HCT116 (cell line): ENCODE measurements at regions not wholly inside any gene's neighbourhood (a gene's known extent, or its start where the extent isn't known, plus 50 kb on each side); places are given as distances from the start of the nearest gene placed in this dataset.

Experiments
- ATAC-seq: fragments of 200-7000 bp; cut with Tn5 transposase; 2 replicates; pipeline ENCODE4 v1.9.1; 2020; ENCODE audit warnings: mild to moderate bottlenecking, moderate library complexity
- BruUV-seq: library from RNA; stranded (reverse); fragments of 400-500 nt; replicated peaks from 2 replicates; lab custom pipeline; 2021; lab: Mats Ljungman, UMichigan
- CTCF ChIA-PET: fragments of 300-600 bp; sonication (Branson Sonifier 250); formaldehyde crosslinking; loops from one replicate; lab custom pipeline; 2021; ENCODE audit warnings: antibody characterized with exemption; lab: Charles Lee
- POLR2A ChIA-PET: fragments of 300-600, 350-600 bp; sonication (Branson Sonifier 250); formaldehyde crosslinking; loops from one replicate; lab custom pipeline; 2021; ENCODE audit warnings: antibody characterized with exemption; lab: Charles Lee
- RAD21 ChIA-PET, 2 experiments: fragments of 300-600 bp; sonication (Branson Sonifier 250); formaldehyde crosslinking; loops; one replicate each; lab custom pipeline; 2023; ENCODE audit warnings: low total read pairs in 2 of 2; ENCODE audit not compliant: uncharacterized antibody in 2 of 2, unreplicated experiment in 2 of 2, low non-redundant PET in 1 of 2; lab: Charles Lee
- DNase-seq: peaks from one replicate; pipeline ENCODE4 v3.0.0-alpha.2; 2010; ENCODE audit warnings: low read depth, low spot score
- H2AFZ ChIP-seq: fragments of 200-600 bp; shearing (Covaris generic), sonication (generic); 2 replicates; pipeline ENCODE4 v1.6.1; 2017; ENCODE audit warnings: low read depth, mixed run types, mixed read lengths, antibody characterized with exemption, low read length; ENCODE audit not compliant: poor library complexity, severe bottlenecking
- H3K27ac ChIP-seq: 2 replicates; pipeline ENCODE4 v1.5.1; 2012; ENCODE audit warnings: low read depth, low read length
- H3K27me3 ChIP-seq: fragments of 200-600 bp; sonication (generic); 2 replicates; pipeline ENCODE4 v1.6.1; 2016; ENCODE audit warnings: mixed run types, low read length, mixed read lengths; ENCODE audit not compliant: insufficient read depth
- H3K36me3 ChIP-seq, 2 experiments: fragments of 200-500 bp in 1 of 2; fragments of 200-600 bp in 1 of 2; sonication (Bioruptor generic) in 1 of 2; sonication (generic) in 1 of 2; 2 replicates each; pipeline versions ENCODE4 v1.5.1 to v1.6.1; 2014 to 2016; ENCODE audit warnings: low read length in 2 of 2, inconsistent platforms in 1 of 2, mixed read lengths in 1 of 2, mixed run types in 1 of 2; ENCODE audit not compliant: insufficient read depth in 2 of 2, control insufficient read depth in 1 of 2
- H3K4me1 ChIP-seq, 2 experiments: fragments of 200-600 bp in 1 of 2; sonication (generic) in 1 of 2; 2 replicates each; pipeline versions ENCODE4 v1.5.1 to v1.6.1; 2012 to 2017; ENCODE audit warnings: low read length in 2 of 2, inconsistent platforms in 1 of 2, mild to moderate bottlenecking in 1 of 2, mixed read lengths in 1 of 2, mixed run types in 1 of 2, moderate library complexity in 1 of 2; ENCODE audit not compliant: insufficient read depth in 2 of 2, control insufficient read depth in 1 of 2
- H3K4me2 ChIP-seq: fragments of 200-600 bp; sonication (generic); 2 replicates; pipeline ENCODE4 v1.6.1; 2017; ENCODE audit warnings: mixed run types, low read length, mixed read lengths
- H3K4me3 ChIP-seq, 2 experiments: fragments of 200-600 bp in 1 of 2; sonication (generic) in 1 of 2; replicated peaks in 1 of 2; 2 replicates each; pipeline ENCODE4 v1.5.1; 2011 to 2016; ENCODE audit warnings: low read length in 2 of 2, control low read depth in 1 of 2, low read depth in 1 of 2, mild to moderate bottlenecking in 1 of 2, mixed read lengths in 1 of 2, mixed run types in 1 of 2
- H3K79me2 ChIP-seq: fragments of 200-600 bp; sonication (generic); 2 replicates; pipeline ENCODE4 v1.6.1; 2017; ENCODE audit warnings: mild to moderate bottlenecking, mixed run types, low read length, moderate library complexity, mixed read lengths; ENCODE audit not compliant: insufficient read depth
- H3K9ac ChIP-seq: fragments of 200-600 bp; sonication (generic); 2 replicates; pipeline ENCODE4 v1.6.1; 2016; ENCODE audit warnings: low read length, mixed read lengths
- H3K9me2 ChIP-seq: fragments of 200-600 bp; sonication (generic), shearing (Covaris generic); 2 replicates; pipeline ENCODE4 v1.6.1; 2017; ENCODE audit warnings: mixed run types, mild to moderate bottlenecking, moderate library complexity; ENCODE audit not compliant: insufficient read depth
- H3K9me3 ChIP-seq, 2 experiments: fragments of 200-500 bp in 1 of 2; fragments of 200-600 bp in 1 of 2; sonication (Bioruptor generic) in 1 of 2; sonication (generic) in 1 of 2; 2 replicates each; pipeline ENCODE4 v1.6.1; 2014 to 2017; ENCODE audit warnings: low read length in 2 of 2, mixed read lengths in 2 of 2, inconsistent platforms in 1 of 2, low read depth in 1 of 2, mild to moderate bottlenecking in 1 of 2, mixed run types in 1 of 2, moderate library complexity in 1 of 2; ENCODE audit not compliant: control insufficient read depth in 1 of 2, insufficient read depth in 1 of 2
- H4K20me1 ChIP-seq: fragments of 200-600 bp; sonication (generic), shearing (Covaris generic); 2 replicates; pipeline ENCODE4 v1.6.1; 2017; ENCODE audit warnings: mixed run types, mild to moderate bottlenecking, moderate library complexity; ENCODE audit not compliant: insufficient read depth
- CBX3 ChIP-seq: IDR thresholded peaks from 2 replicates; pipeline ENCODE4 v1.6.1; 2012; ENCODE audit warnings: low read depth
- EGR1 ChIP-seq: IDR thresholded peaks from 2 replicates; pipeline ENCODE4 v1.6.1; 2012; ENCODE audit warnings: low read depth
- ELF1 ChIP-seq: IDR thresholded peaks from 2 replicates; pipeline ENCODE4 v1.6.1; 2012; ENCODE audit warnings: low read depth, borderline replicate concordance
- JUND ChIP-seq: IDR thresholded peaks from 2 replicates; pipeline ENCODE4 v1.6.1; 2012
- POLR2AphosphoS5 ChIP-seq: IDR thresholded peaks from 2 replicates; pipeline ENCODE4 v1.6.1; 2011; ENCODE audit warnings: mild to moderate bottlenecking, low read depth, low read length, moderate library complexity
- YY1 ChIP-seq: IDR thresholded peaks from 2 replicates; pipeline ENCODE4 v1.6.1; 2011; ENCODE audit warnings: low read length, low read depth, moderate library complexity, mild to moderate bottlenecking; ENCODE audit not compliant: insufficient replicate concordance; ENCODE audit errors: extremely low read depth
- intact Hi-C: fragments of 100-400 bp; cut with micrococcal nuclease; formaldehyde crosslinking; loops from 2 replicates; pipeline ENCODE4 v1.10.0; 2022
- TF ChIP-seq, protein P1 (sequence below): IDR thresholded peaks from 2 replicates; pipeline ENCODE4 v1.6.1; 2012; ENCODE audit warnings: low read depth
- TF ChIP-seq, protein P2 (sequence below): IDR thresholded peaks from 2 replicates; pipeline ENCODE4 v1.6.1; 2012
- TF ChIP-seq, protein P3 (sequence below), 3 experiments: fragments of 200-600 bp in 1 of 3; sonication (generic) in 1 of 3; IDR thresholded peaks in 2 of 3; conservative IDR thresholded peaks in 1 of 3; 2 replicates each; pipeline ENCODE4 v1.5.1; 2012 to 2017; ENCODE audit warnings: low read depth in 2 of 3, low read length in 2 of 3, antibody characterized with exemption in 1 of 3, borderline replicate concordance in 1 of 3, control low read depth in 1 of 3, mild to moderate bottlenecking in 1 of 3, mixed read lengths in 1 of 3, mixed run types in 1 of 3, moderate library complexity in 1 of 3; ENCODE audit not compliant: insufficient read depth in 1 of 3

DNA sequence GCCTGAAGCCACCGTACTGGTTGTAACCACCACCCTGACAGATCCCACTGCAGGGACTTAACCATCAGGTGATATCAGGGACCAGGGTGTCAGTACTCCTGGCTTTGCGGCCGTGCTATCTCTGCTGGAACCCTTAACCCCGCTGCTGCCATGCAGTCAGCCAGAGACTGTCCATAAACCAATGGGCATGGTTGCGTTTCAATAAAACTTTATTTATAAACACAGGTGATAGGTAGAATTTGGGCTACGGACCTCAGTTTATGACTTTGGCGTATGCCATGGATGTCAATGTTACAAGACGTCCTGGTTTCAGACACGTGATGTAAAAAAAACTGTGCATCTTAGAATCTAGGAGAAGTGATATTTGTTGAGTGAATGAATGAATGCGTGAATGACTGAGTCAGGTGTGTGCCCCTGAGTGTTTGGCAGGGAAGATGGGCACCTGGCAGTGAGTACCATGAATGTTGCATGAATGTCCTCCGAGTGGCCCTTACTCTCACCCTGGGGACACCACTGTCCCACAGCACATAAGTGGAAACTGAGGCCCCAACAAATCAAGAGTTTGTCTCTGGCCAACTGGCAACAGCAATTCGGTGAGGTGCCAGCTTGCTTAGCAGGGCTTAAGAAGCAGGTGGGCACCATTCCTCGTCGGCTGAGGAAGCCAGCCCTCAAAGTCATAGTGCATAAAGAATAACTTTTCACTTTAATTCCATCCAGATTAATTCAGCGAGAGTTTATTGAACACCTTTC, 64.0 kb upstream of the APCDD1L start:
- H4K20me1 ChIP-seq = no peaks in the 10 kb centered on the region
- intact Hi-C loops = no loop called here
- ATAC-seq = no peak
- H3K9me3 ChIP-seq = no peaks in the 10 kb centered on the region
- H2AFZ ChIP-seq = no peak overlapping the region
- no peaks in the 10 kb centered on the region for H3K36me3 ChIP-seq
- H3K4me2 ChIP-seq = no peak overlapping the region
- no peak overlapping the region for H3K9ac ChIP-seq
- TF ChIP-seq, protein P1, sequence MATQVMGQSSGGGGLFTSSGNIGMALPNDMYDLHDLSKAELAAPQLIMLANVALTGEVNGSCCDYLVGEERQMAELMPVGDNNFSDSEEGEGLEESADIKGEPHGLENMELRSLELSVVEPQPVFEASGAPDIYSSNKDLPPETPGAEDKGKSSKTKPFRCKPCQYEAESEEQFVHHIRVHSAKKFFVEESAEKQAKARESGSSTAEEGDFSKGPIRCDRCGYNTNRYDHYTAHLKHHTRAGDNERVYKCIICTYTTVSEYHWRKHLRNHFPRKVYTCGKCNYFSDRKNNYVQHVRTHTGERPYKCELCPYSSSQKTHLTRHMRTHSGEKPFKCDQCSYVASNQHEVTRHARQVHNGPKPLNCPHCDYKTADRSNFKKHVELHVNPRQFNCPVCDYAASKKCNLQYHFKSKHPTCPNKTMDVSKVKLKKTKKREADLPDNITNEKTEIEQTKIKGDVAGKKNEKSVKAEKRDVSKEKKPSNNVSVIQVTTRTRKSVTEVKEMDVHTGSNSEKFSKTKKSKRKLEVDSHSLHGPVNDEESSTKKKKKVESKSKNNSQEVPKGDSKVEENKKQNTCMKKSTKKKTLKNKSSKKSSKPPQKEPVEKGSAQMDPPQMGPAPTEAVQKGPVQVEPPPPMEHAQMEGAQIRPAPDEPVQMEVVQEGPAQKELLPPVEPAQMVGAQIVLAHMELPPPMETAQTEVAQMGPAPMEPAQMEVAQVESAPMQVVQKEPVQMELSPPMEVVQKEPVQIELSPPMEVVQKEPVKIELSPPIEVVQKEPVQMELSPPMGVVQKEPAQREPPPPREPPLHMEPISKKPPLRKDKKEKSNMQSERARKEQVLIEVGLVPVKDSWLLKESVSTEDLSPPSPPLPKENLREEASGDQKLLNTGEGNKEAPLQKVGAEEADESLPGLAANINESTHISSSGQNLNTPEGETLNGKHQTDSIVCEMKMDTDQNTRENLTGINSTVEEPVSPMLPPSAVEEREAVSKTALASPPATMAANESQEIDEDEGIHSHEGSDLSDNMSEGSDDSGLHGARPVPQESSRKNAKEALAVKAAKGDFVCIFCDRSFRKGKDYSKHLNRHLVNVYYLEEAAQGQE = no peak
- TF ChIP-seq EGR1 (no peak), CBX3 (no peak), ELF1 (no peak), YY1 (no peak), POLR2AphosphoS5 (no peak), JUND (no peak)
- TF ChIP-seq, protein P2, sequence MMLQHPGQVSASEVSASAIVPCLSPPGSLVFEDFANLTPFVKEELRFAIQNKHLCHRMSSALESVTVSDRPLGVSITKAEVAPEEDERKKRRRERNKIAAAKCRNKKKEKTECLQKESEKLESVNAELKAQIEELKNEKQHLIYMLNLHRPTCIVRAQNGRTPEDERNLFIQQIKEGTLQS = no peak
- TF ChIP-seq, protein P3, sequence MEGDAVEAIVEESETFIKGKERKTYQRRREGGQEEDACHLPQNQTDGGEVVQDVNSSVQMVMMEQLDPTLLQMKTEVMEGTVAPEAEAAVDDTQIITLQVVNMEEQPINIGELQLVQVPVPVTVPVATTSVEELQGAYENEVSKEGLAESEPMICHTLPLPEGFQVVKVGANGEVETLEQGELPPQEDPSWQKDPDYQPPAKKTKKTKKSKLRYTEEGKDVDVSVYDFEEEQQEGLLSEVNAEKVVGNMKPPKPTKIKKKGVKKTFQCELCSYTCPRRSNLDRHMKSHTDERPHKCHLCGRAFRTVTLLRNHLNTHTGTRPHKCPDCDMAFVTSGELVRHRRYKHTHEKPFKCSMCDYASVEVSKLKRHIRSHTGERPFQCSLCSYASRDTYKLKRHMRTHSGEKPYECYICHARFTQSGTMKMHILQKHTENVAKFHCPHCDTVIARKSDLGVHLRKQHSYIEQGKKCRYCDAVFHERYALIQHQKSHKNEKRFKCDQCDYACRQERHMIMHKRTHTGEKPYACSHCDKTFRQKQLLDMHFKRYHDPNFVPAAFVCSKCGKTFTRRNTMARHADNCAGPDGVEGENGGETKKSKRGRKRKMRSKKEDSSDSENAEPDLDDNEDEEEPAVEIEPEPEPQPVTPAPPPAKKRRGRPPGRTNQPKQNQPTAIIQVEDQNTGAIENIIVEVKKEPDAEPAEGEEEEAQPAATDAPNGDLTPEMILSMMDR (IDR thresholded peaks at IDR 0.05 in 2 of 3, conservative IDR thresholded peaks at IDR 0.05 in 1 of 3; ENCODE audit: borderline replicate concordance in 1 of 3, insufficient read depth in 1 of 3, low read depth in 2 of 3, low read length in 2 of 3) = no peak
- TF ChIP-seq, all 23 proteins: peak for 0
- BruUV-seq = no TSS peak
- no peak for DNase-seq
- H3K79me2 ChIP-seq = no peaks in the 10 kb centered on the region
- no peaks in the 10 kb centered on the region for H3K4me1 ChIP-seq
- H3K27ac ChIP-seq = no peak overlapping the region
- peaks cover 4% of the 10 kb centered on the region; the same call in 1 of the 2 replicates for H3K27me3 ChIP-seq
- RAD21 ChIA-PET = no interaction called here
- CTCF ChIA-PET = no interaction called here
- no peaks in the 10 kb centered on the region for H3K9me2 ChIP-seq
- H3K4me3 ChIP-seq = no peak overlapping the region
- POLR2A ChIA-PET = no interaction called here
